ENCODE measurements at regions not wholly inside any gene's neighbourhood (a gene's known extent, or its start where the extent isn't known, plus 50 kb on each side); places are given as distances from the start of the nearest gene placed in this dataset.

DNA sequence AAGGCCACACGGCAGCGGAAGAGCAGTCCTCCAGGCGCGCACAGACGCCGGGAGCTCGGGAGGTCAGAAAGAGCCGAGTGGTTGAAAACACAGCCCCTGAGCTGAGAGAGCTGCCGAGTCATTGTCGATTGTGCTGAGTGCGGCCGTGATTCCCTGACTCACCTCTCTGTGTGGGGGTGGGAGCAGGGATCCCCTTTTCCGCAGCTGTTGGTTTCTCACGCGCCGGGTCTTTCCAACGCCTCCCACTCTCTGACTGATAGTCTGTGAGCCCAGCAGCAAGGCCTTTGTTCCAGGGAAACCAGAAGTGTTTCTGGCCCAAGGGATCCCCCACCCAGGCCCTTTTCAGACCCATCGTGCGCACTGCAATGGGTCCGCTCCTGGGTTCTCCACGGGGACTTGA lies 97.3 kb downstream of the MRPL36 start:
- DNase-seq (ENCODE audit: insufficient read length) (no peak), FAIRE-seq (no peak)
- TF ChIP-seq TAF1 (IDR thresholded peaks at IDR 0.05; ENCODE audit: borderline replicate concordance, low read depth, low read length), result no peak
- TF ChIP-seq POLR2A (IDR thresholded peaks at IDR 0.05; ENCODE audit: low read depth, low read length), result no peak
- TF ChIP-seq POLR2AphosphoS5 (IDR thresholded peaks at IDR 0.05; ENCODE audit: low read depth, low read length), result no peak

GRCh38 chr5:1701884-1702283 lies 97.8 kb downstream of the MRPL36 start:
- TF ChIP-seq POLR2AphosphoS5 (IDR thresholded peaks at IDR 0.05; ENCODE audit: low read depth, low read length), result no peak
- no peak for TF ChIP-seq TAF1 (IDR thresholded peaks at IDR 0.05; ENCODE audit: borderline replicate concordance, low read depth, low read length)
- TF ChIP-seq POLR2A (IDR thresholded peaks at IDR 0.05; ENCODE audit: low read depth, low read length), result no peak
- FAIRE-seq (no peak), DNase-seq (ENCODE audit: insufficient read length) (no peak)

DNA sequence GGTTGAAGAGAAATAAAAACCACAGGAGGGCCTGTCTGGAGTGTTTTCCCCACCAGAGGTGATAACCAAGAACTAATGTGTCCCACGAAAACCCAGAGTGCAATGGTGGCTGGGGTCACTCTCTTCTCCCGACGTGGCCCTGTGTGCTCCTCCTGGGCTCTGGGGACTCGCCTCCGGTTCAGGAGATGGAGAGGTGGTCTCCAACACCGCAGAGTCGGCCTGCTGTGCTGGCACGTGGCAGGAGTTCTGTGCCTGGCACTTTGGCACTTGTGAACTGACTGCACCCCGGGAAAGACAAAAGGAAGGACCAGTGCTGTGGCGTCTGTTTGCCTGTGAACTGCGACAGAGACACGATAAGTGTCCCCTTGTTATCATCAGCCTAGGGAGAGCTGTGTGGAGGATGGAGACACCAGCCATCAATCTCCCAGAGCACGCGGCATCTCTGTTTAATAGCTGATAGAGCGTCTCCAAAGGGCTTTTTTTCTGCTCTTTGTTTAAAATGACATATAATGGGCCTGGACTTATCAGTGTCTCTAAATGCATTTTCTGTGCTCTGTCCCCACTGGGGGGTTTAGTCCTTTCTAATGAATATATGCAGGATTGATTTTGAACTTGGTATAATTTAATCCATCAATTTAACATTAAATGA lies 98.3 kb downstream of the MRPL36 start:
- DNase-seq (ENCODE audit: insufficient read length) (no peak), FAIRE-seq (no peak)
- TF ChIP-seq POLR2AphosphoS5 (IDR thresholded peaks at IDR 0.05; ENCODE audit: low read depth, low read length) (no peak), POLR2A (IDR thresholded peaks at IDR 0.05; ENCODE audit: low read depth, low read length) (no peak), TAF1 (IDR thresholded peaks at IDR 0.05; ENCODE audit: borderline replicate concordance, low read depth, low read length) (no peak)

GRCh38 chr5:1699394-1699793 lies 100.2 kb downstream of the MRPL36 start:
- DNase-seq (ENCODE audit: insufficient read length), result no peak
- TF ChIP-seq POLR2AphosphoS5 (IDR thresholded peaks at IDR 0.05; ENCODE audit: low read depth, low read length), result no peak
- FAIRE-seq, result no peak

DNA sequence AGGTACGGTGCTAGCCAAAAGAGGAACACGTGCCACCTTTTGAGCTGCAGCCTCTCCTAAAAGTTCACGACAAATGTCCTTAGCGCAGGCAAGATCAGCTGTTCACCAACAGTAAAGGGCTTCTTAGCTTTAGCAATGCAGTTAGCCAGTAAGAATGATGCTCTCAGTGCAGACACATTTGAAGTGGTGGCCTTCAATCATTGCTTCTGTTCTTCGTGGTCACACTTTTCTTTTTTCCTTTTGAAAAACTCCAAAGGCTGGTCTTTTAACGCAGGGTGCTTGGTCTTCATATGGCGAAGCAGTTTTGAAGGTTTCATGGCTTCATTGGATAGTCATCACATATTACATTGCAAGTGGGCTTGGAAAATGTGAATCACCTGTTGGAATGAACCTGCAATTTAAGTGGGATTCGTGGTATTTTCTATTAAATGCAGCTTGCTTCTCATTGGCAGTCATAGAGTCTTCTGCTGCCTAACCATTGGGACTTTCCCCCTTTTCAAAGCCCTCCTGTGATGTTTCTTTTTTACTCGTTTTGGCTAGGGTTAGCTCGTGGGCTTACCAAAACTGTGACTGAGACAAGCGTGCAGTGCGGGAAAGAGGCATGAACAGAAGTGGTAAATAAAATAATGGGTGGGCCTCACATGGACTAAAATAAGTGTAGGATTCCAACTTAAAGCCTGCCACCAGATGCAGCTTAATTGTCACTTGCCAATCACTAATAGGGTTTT lies 100.9 kb downstream of the MRPL36 start:
- FAIRE-seq, result no peak
- TF ChIP-seq TAF1 (IDR thresholded peaks at IDR 0.05; ENCODE audit: borderline replicate concordance, low read depth, low read length) (no peak), POLR2A (IDR thresholded peaks at IDR 0.05; ENCODE audit: low read depth, low read length) (no peak), POLR2AphosphoS5 (IDR thresholded peaks at IDR 0.05; ENCODE audit: low read depth, low read length) (no peak)
- DNase-seq (ENCODE audit: insufficient read length), result no peak

- FAIRE-seq (no peak), DNase-seq (ENCODE audit: insufficient read length) (no peak)
- no peak for TF ChIP-seq TAF1 (IDR thresholded peaks at IDR 0.05; ENCODE audit: borderline replicate concordance, low read depth, low read length)
Observed at GRCh38 chr5:1692381-1692780, 107.3 kb downstream of the MRPL36 start.

- TF ChIP-seq POLR2A (IDR thresholded peaks at IDR 0.05; ENCODE audit: low read depth, low read length) (no peak), TAF1 (IDR thresholded peaks at IDR 0.05; ENCODE audit: borderline replicate concordance, low read depth, low read length) (no peak), POLR2AphosphoS5 (IDR thresholded peaks at IDR 0.05; ENCODE audit: low read depth, low read length) (no peak)
- DNase-seq (ENCODE audit: insufficient read length) (no peak), FAIRE-seq (no peak)
Observed at GRCh38 chr5:1687301-1687970, 112.2 kb downstream of the MRPL36 start.

DNA sequence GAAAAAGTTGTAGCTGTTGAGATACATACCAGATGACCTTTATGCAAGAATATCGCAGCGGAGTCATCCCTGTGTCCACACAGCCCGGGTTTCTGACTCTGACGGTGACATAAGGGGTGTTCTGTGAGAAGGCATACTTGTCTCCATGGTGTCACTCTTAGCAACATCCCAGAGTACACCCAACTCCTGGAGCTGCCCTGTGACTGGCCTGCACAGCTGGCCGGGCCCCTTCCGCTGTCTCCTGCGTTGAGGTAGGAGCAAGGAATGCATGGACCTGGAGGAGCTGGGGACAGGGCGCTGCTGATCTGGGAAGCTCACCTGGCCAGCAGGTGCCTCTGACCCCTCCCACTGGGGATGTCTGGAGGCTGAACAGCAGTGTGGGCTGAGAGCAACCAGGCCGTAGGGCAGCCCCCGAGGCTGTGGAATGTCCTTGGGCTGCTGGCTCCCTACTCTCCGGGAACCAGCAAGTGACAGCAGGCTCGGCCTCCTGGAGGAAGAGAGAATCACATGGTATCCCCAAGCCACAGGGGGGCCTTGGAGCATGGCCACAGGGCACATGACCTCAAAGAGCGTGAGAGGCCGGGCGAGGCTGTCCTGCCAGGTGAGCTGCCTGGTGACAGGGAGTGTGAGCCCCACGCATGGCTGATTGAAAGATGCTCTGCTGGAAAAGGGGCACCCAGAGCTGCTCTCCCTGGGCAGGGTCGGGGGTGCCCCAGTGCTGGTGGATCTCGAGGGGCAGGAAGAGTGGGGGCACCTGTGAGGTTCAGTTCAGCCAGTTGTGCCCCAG lies 113.4 kb downstream of the MRPL36 start:
- FAIRE-seq, result no peak
- no peak for DNase-seq (ENCODE audit: insufficient read length)
- no peak for TF ChIP-seq POLR2AphosphoS5 (IDR thresholded peaks at IDR 0.05; ENCODE audit: low read depth, low read length)
- TF ChIP-seq POLR2A (IDR thresholded peaks at IDR 0.05; ENCODE audit: low read depth, low read length), result no peak
- TF ChIP-seq TAF1 (IDR thresholded peaks at IDR 0.05; ENCODE audit: borderline replicate concordance, low read depth, low read length), result no peak

- no peak for FAIRE-seq
- no peak for DNase-seq (ENCODE audit: insufficient read length)
- TF ChIP-seq POLR2AphosphoS5 (IDR thresholded peaks at IDR 0.05; ENCODE audit: low read depth, low read length) (no peak), TAF1 (IDR thresholded peaks at IDR 0.05; ENCODE audit: borderline replicate concordance, low read depth, low read length) (no peak), POLR2A (IDR thresholded peaks at IDR 0.05; ENCODE audit: low read depth, low read length) (no peak)
Observed at GRCh38 chr5:1685066-1685465, 114.6 kb downstream of the MRPL36 start.

DNA sequence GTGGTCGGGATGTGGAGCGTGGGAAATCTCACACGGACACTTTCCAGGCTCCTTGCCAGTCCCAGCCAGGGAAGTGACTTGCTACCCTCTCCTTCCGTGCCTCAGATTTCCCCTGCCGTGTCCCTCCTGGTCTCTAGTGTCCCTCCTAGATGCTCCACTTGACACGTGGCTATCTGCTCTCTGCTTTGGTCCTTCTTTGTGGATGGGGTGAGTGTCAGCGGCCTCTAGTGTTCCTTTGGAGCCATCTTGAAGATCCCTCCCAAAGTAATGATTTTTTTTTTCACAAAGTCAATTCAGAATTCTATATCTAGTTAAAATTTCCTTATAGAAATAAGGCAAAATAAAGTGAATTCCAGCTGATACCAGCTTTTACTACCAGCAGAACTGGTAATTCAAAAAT lies 117.7 kb downstream of the MRPL36 start:
- FAIRE-seq (no peak), DNase-seq (ENCODE audit: insufficient read length) (no peak)

GRCh38 chr5:1673042-1673677 lies 126.5 kb downstream of the MRPL36 start:
- DNase-seq (ENCODE audit: insufficient read length), result no peak
- no peak for FAIRE-seq
- no peak for TF ChIP-seq POLR2AphosphoS5 (IDR thresholded peaks at IDR 0.05; ENCODE audit: low read depth, low read length)
- no peak for TF ChIP-seq POLR2A (IDR thresholded peaks at IDR 0.05; ENCODE audit: low read depth, low read length)
- TF ChIP-seq TAF1 (IDR thresholded peaks at IDR 0.05; ENCODE audit: borderline replicate concordance, low read depth, low read length), result no peak

More for the DNA sequence above, 117.7 kb downstream of the MRPL36 start:
- TF ChIP-seq TAF1 (IDR thresholded peaks at IDR 0.05; ENCODE audit: borderline replicate concordance, low read depth, low read length) (no peak), POLR2AphosphoS5 (IDR thresholded peaks at IDR 0.05; ENCODE audit: low read depth, low read length) (no peak), POLR2A (IDR thresholded peaks at IDR 0.05; ENCODE audit: low read depth, low read length) (no peak)
